ENCODE measurements at regions not wholly inside any gene's neighbourhood (a gene's known extent, or its start where the extent isn't known, plus 50 kb on each side); places are given as distances from the start of the nearest gene placed in this dataset.

GRCh38 chr2:125169022-125169763, 1144.1 kb downstream of the CNTNAP5 start:
- Mint-ChIP-seq H3K9me3 (peaks cover 11% of the 10 kb centered on the region), H3K4me1 (no peaks in the 10 kb centered on the region), H3K36me3 (ENCODE audit: insufficient read depth) (peaks cover 2% of the 10 kb centered on the region), H3K27ac (ENCODE audit: low read depth) (no peak overlapping the region), H3K4me3 (no peak overlapping the region), H3K27me3 (no peaks in the 10 kb centered on the region)
- DNase-seq (ENCODE audit: low spot score in 2 of 2) (no peak), ATAC-seq (replicated peaks; ENCODE audit: extremely low read depth, poor library complexity, severe bottlenecking) (no peak)

GRCh38 chr2:125169764-125170146, 1144.7 kb downstream of the CNTNAP5 start:
- peaks cover 11% of the 10 kb centered on the region for H3K9me3 Mint-ChIP-seq
- DNase-seq (ENCODE audit: low spot score in 2 of 2) = no peak
- no peak overlapping the region for H3K27ac Mint-ChIP-seq (ENCODE audit: low read depth)
- no peak overlapping the region for H3K4me3 Mint-ChIP-seq
- no peaks in the 10 kb centered on the region for H3K27me3 Mint-ChIP-seq
- no peak for ATAC-seq (replicated peaks; ENCODE audit: extremely low read depth, poor library complexity, severe bottlenecking)
- H3K36me3 Mint-ChIP-seq (ENCODE audit: insufficient read depth) = peaks cover 2% of the 10 kb centered on the region
- no peaks in the 10 kb centered on the region for H3K4me1 Mint-ChIP-seq

GRCh38 chr2:125172181-125172580, 1147.1 kb downstream of the CNTNAP5 start:
- peaks cover 2% of the 10 kb centered on the region for H3K36me3 Mint-ChIP-seq (ENCODE audit: insufficient read depth)
- H3K27ac Mint-ChIP-seq (ENCODE audit: low read depth) = no peak overlapping the region
- H3K27me3 Mint-ChIP-seq = no peaks in the 10 kb centered on the region
- H3K4me3 Mint-ChIP-seq = no peak overlapping the region
- H3K9me3 Mint-ChIP-seq = peaks cover 16% of the 10 kb centered on the region
- ATAC-seq (replicated peaks; ENCODE audit: extremely low read depth, poor library complexity, severe bottlenecking) = no peak
- no peaks in the 10 kb centered on the region for H3K4me1 Mint-ChIP-seq
- DNase-seq (ENCODE audit: low spot score in 2 of 2) = no peak

- no peaks in the 10 kb centered on the region for H3K4me1 Mint-ChIP-seq
- DNase-seq (ENCODE audit: low spot score in 2 of 2) = no peak
- H3K9me3 Mint-ChIP-seq = peaks cover 18% of the 10 kb centered on the region
- H3K27ac Mint-ChIP-seq (ENCODE audit: low read depth) = no peak overlapping the region
- no peaks in the 10 kb centered on the region for H3K36me3 Mint-ChIP-seq (ENCODE audit: insufficient read depth)
- no peak overlapping the region for H3K4me3 Mint-ChIP-seq
- no peaks in the 10 kb centered on the region for H3K27me3 Mint-ChIP-seq
- no peak for ATAC-seq (replicated peaks; ENCODE audit: extremely low read depth, poor library complexity, severe bottlenecking)
Observed at GRCh38 chr2:125175415-125175814, 1150.3 kb downstream of the CNTNAP5 start.

- peaks cover 16% of the 10 kb centered on the region for H3K9me3 Mint-ChIP-seq
- DNase-seq (ENCODE audit: low spot score in 2 of 2) (no peak), ATAC-seq (replicated peaks; ENCODE audit: extremely low read depth, poor library complexity, severe bottlenecking) (no peak)
- H3K36me3 Mint-ChIP-seq (ENCODE audit: insufficient read depth) = no peaks in the 10 kb centered on the region
- H3K27ac Mint-ChIP-seq (ENCODE audit: low read depth) = no peak overlapping the region
- no peaks in the 10 kb centered on the region for H3K4me1 Mint-ChIP-seq
- H3K4me3 Mint-ChIP-seq = no peak overlapping the region
- H3K27me3 Mint-ChIP-seq = no peaks in the 10 kb centered on the region
Observed at GRCh38 chr2:125185691-125186270, 1160.7 kb downstream of the CNTNAP5 start.

- H3K4me3 Mint-ChIP-seq = no peak overlapping the region
- DNase-seq (ENCODE audit: low spot score in 2 of 2) (no peak), ATAC-seq (replicated peaks; ENCODE audit: extremely low read depth, poor library complexity, severe bottlenecking) (no peak)
- H3K36me3 Mint-ChIP-seq (ENCODE audit: insufficient read depth) = no peaks in the 10 kb centered on the region
- no peak overlapping the region for H3K27ac Mint-ChIP-seq (ENCODE audit: low read depth)
- no peaks in the 10 kb centered on the region for H3K4me1 Mint-ChIP-seq
- H3K27me3 Mint-ChIP-seq = no peaks in the 10 kb centered on the region
- H3K9me3 Mint-ChIP-seq = peaks cover 23% of the 10 kb centered on the region
Observed at GRCh38 chr2:125207431-125207830, 1182.3 kb downstream of the CNTNAP5 start.

- Mint-ChIP-seq H3K4me3 (no peak overlapping the region), H3K27me3 (no peaks in the 10 kb centered on the region), H3K36me3 (ENCODE audit: insufficient read depth) (no peaks in the 10 kb centered on the region), H3K27ac (ENCODE audit: low read depth) (no peak overlapping the region), H3K9me3 (peaks cover 21% of the 10 kb centered on the region), H3K4me1 (no peaks in the 10 kb centered on the region)
- no peak for ATAC-seq (replicated peaks; ENCODE audit: extremely low read depth, poor library complexity, severe bottlenecking)
- DNase-seq (ENCODE audit: low spot score in 2 of 2) = no peak
Observed at GRCh38 chr2:125216321-125216720, 1191.2 kb downstream of the CNTNAP5 start.

GRCh38 chr2:125224188-125224587, 1199.1 kb downstream of the CNTNAP5 start:
- H3K4me3 Mint-ChIP-seq = no peak overlapping the region
- H3K4me1 Mint-ChIP-seq = no peaks in the 10 kb centered on the region
- no peak for ATAC-seq (replicated peaks; ENCODE audit: extremely low read depth, poor library complexity, severe bottlenecking)
- no peak for DNase-seq (ENCODE audit: low spot score in 2 of 2)
- no peaks in the 10 kb centered on the region for H3K27me3 Mint-ChIP-seq
- no peak overlapping the region for H3K27ac Mint-ChIP-seq (ENCODE audit: low read depth)
- H3K9me3 Mint-ChIP-seq = peaks cover 14% of the 10 kb centered on the region
- no peaks in the 10 kb centered on the region for H3K36me3 Mint-ChIP-seq (ENCODE audit: insufficient read depth)

- H3K9me3 Mint-ChIP-seq = peaks cover 16% of the 10 kb centered on the region
- no peak overlapping the region for H3K27ac Mint-ChIP-seq (ENCODE audit: low read depth)
- H3K36me3 Mint-ChIP-seq (ENCODE audit: insufficient read depth) = no peaks in the 10 kb centered on the region
- H3K4me1 Mint-ChIP-seq = no peaks in the 10 kb centered on the region
- DNase-seq (ENCODE audit: low spot score in 2 of 2) (no peak), ATAC-seq (replicated peaks; ENCODE audit: extremely low read depth, poor library complexity, severe bottlenecking) (no peak)
- H3K4me3 Mint-ChIP-seq = no peak overlapping the region
- no peaks in the 10 kb centered on the region for H3K27me3 Mint-ChIP-seq
Observed at GRCh38 chr2:125224830-125225229, 1199.7 kb downstream of the CNTNAP5 start.

GRCh38 chr2:125227843-125228392, 1202.8 kb downstream of the CNTNAP5 start:
- ATAC-seq (replicated peaks; ENCODE audit: extremely low read depth, poor library complexity, severe bottlenecking) = no peak
- H3K4me3 Mint-ChIP-seq = no peak overlapping the region
- no peak overlapping the region for H3K27ac Mint-ChIP-seq (ENCODE audit: low read depth)
- H3K27me3 Mint-ChIP-seq = no peaks in the 10 kb centered on the region
- H3K4me1 Mint-ChIP-seq = no peaks in the 10 kb centered on the region
- DNase-seq (ENCODE audit: low spot score in 2 of 2) = no peak
- H3K36me3 Mint-ChIP-seq (ENCODE audit: insufficient read depth) = no peaks in the 10 kb centered on the region
- peaks cover 13% of the 10 kb centered on the region for H3K9me3 Mint-ChIP-seq

GRCh38 chr2:125240870-125241269, 1215.8 kb downstream of the CNTNAP5 start:
- ATAC-seq (replicated peaks; ENCODE audit: extremely low read depth, poor library complexity, severe bottlenecking) (no peak), DNase-seq (ENCODE audit: low spot score in 2 of 2) (no peak)
- Mint-ChIP-seq H3K4me1 (no peaks in the 10 kb centered on the region), H3K36me3 (ENCODE audit: insufficient read depth) (no peaks in the 10 kb centered on the region), H3K9me3 (peaks cover 16% of the 10 kb centered on the region), H3K4me3 (no peak overlapping the region), H3K27ac (ENCODE audit: low read depth) (no peak overlapping the region), H3K27me3 (no peaks in the 10 kb centered on the region)

GRCh38 chr2:125243074-125243473, 1218.0 kb downstream of the CNTNAP5 start:
- Mint-ChIP-seq H3K36me3 (ENCODE audit: insufficient read depth) (no peaks in the 10 kb centered on the region), H3K4me3 (no peak overlapping the region), H3K27ac (ENCODE audit: low read depth) (no peak overlapping the region), H3K4me1 (no peaks in the 10 kb centered on the region), H3K9me3 (peaks cover 21% of the 10 kb centered on the region), H3K27me3 (no peaks in the 10 kb centered on the region)
- DNase-seq (ENCODE audit: low spot score in 2 of 2) (no peak), ATAC-seq (replicated peaks; ENCODE audit: extremely low read depth, poor library complexity, severe bottlenecking) (no peak)

- Mint-ChIP-seq H3K27ac (ENCODE audit: low read depth) (no peak overlapping the region), H3K27me3 (no peaks in the 10 kb centered on the region), H3K4me1 (no peaks in the 10 kb centered on the region), H3K36me3 (ENCODE audit: insufficient read depth) (no peaks in the 10 kb centered on the region), H3K9me3 (peaks cover 21% of the 10 kb centered on the region), H3K4me3 (no peak overlapping the region)
- ATAC-seq (replicated peaks; ENCODE audit: extremely low read depth, poor library complexity, severe bottlenecking) (no peak), DNase-seq (ENCODE audit: low spot score in 2 of 2) (no peak)
Observed at GRCh38 chr2:125254010-125254409, 1228.9 kb downstream of the CNTNAP5 start.
